GM21515 (cell line): ENCODE measurements at regions not wholly inside any gene's neighbourhood (a gene's known extent, or its start where the extent isn't known, plus 50 kb on each side); places are given as distances from the start of the nearest gene placed in this dataset.

Experiments used
- ATAC-seq: cut with Tn5 transposase; IDR thresholded peaks from one replicate; pipeline ENCODE4 v1.9.1; 2021; ENCODE audit not compliant: unreplicated experiment

- no peak for ATAC-seq
Observed at GRCh38 chr14:42192738-42193653, 586.3 kb downstream of the LRFN5 start.

DNA sequence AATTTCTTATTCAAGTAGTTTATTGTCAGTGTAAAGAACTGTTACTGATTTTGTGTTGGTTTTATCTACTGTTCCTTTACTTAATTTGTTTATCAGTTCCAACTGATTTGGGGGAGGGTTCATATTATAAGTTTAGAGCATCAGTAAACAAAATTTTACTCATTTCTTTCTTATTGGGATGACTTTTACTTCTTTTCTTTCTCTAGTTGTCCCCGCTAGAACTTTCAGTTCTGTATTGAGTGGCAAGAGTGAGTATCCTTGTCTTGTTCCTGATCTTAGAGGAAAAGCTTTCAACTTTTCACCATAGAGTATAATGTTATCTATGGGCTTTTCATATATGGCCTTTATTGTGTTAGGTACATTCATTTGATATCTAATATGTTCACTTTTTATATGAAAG, 584.1 kb downstream of the LRFN5 start:
- no peak for ATAC-seq

DNA sequence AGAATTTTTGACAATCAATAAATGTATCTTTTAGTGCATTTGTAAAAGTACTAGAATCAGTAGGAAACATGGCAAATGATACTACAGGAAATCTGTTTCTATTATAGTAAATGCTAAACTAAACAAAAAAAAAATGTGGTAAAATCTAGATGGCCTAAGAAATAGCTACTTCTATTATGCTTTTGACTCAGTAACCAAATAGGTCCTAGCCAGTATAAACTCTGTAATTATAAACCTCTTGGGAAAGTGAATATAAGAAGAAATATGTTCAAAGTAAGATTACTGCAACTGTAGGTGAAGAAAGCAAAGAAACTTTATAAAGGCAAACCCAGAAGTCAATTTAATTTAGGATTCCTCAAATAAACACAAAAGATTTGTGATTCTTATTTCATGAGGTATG, 581.2 kb downstream of the LRFN5 start:
- ATAC-seq = no peak

- ATAC-seq = no peak
Observed at GRCh38 chr14:42185718-42186117, 579.0 kb downstream of the LRFN5 start.

GRCh38 chr14:42174357-42174756, 567.7 kb downstream of the LRFN5 start:
- no peak for ATAC-seq

DNA sequence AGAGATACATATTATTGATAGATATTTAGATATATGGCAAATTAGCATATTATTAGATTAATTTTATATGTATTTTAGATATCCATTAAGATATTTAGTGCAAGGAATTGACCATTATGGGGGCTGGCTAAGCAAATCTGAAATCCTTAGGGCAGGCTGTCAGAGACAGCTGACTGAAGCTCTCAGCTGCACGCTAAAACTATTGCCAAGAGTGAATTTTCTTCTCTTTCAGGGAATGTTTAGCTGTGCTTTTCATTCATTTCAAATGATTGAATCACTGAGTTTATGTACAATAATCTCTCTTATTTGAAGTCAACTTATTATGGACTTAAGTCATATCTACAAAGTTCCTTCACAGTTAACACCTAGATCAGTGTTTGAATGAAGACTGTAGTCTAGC, 566.5 kb downstream of the LRFN5 start:
- ATAC-seq = no peak

DNA sequence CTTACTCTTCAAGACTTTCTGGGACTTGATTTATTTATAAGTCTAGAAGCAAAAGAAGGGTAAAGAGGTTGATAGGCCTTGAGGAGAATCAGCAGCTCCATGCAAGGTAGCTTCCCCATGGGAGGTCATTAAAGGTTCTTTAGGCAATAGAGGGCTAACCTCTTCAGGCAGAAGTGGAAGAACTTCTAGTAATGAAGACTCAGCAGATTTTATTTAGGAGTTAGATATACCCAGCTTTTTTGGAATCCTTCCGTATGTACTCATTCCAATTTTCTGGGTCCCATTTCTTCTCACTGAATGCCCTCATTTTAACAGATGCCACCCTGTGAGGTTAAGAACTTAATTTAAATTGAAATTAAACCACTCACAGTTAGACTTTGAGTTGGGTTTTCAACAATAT, 565.6 kb downstream of the LRFN5 start:
- ATAC-seq = no peak

GRCh38 chr14:42163136-42163535, 556.5 kb downstream of the LRFN5 start:
- no peak for ATAC-seq

GRCh38 chr14:42159138-42159537, 552.5 kb downstream of the LRFN5 start:
- ATAC-seq = no peak

DNA sequence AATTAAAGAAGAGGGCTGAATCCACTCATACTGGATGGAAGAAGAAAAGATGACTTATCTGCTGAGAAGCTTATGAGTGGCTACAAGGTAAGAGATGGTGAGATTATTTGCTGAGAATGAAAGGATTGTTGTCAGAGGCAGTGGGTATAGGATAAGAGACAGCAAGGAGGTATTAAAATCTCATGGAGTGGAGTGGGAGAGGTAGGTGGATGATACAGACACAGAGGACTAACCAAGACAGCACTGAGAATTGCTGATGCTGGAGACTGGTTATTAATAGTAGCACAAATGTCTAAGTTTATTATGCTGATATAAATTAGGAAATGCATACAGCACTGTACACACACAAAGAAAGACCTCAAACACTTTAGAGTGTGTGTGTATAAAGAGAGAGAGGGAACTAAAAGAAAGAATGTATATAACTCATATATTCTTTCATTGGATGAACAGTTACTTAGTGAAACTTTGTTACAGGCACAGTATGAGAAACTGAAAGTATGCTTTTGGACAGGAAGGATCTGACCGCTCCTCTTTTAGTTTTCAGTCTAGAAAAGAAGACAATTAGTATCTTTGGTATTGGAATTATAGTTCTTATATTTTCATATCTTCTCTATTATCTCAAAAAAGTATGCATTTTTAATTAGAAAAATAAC, 543.1 kb downstream of the LRFN5 start:
- peak; percentile 98 for ATAC-seq

GRCh38 chr14:42145766-42146165, 539.1 kb downstream of the LRFN5 start:
- ATAC-seq = no peak

- ATAC-seq = no peak
Observed at GRCh38 chr14:42143114-42143513, 536.4 kb downstream of the LRFN5 start.

GRCh38 chr14:42141328-42141727, 534.7 kb downstream of the LRFN5 start:
- no peak for ATAC-seq

DNA sequence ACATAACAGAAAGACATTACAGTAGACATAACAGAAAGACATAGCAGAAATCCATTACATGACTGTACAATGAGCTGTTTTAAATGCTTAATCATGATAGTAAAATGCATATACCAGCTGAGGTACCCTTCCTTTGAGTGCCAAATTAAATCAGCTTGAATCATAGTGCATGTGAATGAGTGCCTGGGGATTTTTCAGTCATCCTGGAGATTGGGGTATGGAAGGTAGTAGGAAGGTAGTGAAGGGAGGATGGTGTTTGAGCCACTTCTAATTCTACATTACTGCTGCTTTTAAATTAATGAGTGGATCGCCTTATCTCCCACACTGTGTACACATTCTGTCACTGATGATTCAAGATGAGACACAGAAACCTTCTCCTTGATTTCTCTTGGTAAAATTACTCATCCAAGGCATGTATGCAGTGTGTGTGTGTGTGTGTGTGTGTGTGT, 534.2 kb downstream of the LRFN5 start:
- no peak for ATAC-seq

DNA sequence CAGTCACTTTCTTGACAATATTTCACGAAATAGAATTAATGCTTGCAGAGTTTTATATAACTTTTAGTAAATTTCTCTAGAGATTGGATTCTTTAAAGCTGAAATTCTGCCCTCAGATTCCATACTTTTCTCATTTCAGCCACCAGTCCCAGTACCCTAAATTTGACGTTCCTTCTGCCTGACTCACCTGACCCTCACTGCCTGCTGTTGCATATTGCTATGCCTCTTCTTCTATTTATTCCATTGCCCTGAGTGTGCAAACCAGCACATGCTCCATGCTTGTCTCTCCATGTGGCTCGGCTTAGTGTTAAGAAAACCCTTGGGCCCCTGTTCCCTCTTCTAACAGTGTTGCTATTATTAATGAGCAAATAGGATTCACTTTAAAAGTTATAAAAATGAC, 533.3 kb downstream of the LRFN5 start:
- ATAC-seq = no peak

- ATAC-seq = no peak
Observed at GRCh38 chr14:42138406-42138805, 531.7 kb downstream of the LRFN5 start.

GRCh38 chr14:42130815-42131214, 524.1 kb downstream of the LRFN5 start:
- no peak for ATAC-seq

DNA sequence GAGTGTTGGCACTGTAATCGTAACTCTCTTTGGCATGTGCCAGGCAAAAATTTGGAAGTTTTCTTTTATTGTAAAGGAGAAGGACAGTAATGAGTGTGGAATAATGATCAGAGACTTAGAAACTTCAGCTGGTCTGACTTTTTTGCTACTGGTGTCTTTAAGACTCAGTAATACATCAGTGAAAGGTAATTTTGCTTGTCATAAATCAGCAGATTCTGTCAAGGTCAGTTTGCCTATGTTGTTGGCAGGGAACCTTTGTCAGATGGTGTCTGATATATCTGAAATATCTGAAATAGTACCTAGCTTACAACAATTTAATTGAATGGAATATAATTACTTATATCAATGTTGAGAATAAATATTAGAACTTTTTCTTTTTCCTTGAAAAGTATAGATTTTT, 516.9 kb downstream of the LRFN5 start:
- ATAC-seq = no peak

GRCh38 chr14:42113358-42114069, 506.8 kb downstream of the LRFN5 start:
- no peak for ATAC-seq

DNA sequence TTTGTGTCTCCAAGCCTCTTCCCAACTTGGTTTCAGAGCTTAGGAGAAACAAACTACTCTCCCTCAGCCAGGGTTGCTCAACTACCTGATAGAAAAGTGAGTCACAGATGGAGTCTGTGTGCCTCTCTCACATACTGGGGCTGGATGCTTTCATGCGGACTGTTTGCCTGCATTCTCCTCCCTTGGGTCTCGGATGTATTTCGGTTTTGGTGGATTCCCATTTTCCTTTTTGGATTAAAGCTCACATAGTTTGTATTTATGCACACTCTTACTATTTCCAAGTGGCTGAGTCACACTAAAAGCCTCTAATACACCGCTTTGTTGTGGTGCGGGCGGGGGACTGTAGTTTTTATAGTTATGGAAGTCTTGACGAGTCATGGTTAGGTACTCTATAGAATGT, 505.4 kb downstream of the LRFN5 start:
- ATAC-seq = no peak

- no peak for ATAC-seq
Observed at GRCh38 chr14:42111355-42111754, 504.7 kb downstream of the LRFN5 start.

DNA sequence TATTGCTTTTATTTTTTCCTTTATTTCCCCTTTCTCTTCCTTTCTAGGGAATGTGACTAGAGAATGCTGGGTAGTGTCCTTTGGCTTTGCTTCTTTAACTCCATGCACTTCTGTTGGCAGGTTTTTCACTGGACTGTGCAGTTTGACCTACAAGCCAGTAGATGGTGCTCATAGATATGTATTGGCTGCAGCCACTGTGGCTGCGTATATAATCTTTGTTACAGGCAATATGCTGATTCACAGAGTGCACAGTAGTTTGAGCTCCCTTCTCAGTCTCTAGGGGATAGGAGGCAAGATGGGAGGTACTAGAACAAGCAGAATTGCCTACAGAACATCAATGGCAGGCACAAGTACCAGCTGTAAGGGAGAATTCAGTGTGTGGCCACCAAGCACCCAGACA, 503.5 kb downstream of the LRFN5 start:
- ATAC-seq = peak; percentile 82
